ENCODE measurements at regions not wholly inside any gene's neighbourhood (a gene's known extent, or its start where the extent isn't known, plus 50 kb on each side); places are given as distances from the start of the nearest gene placed in this dataset.

DNA sequence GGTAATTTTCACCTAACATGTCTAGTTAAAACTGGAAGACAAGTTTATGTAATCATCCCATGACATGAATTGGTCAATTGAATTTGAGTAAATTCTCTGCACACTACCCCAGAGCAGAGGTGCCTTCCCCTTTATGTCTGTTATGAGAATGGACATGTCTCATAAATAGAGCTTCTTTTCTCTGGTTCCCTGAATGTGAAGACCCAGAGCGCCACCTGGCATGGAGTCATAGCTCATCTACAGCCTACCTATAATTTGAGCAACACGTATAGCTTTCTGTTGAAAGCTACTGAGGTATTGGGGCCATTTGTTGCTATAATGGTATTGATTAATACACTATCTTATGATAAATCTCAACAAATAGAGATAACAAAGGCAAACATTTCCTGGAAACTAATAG lies 626.5 kb upstream of the GALNTL6 start:
- DNase-seq (ENCODE audit: low read depth) = no peak

DNA sequence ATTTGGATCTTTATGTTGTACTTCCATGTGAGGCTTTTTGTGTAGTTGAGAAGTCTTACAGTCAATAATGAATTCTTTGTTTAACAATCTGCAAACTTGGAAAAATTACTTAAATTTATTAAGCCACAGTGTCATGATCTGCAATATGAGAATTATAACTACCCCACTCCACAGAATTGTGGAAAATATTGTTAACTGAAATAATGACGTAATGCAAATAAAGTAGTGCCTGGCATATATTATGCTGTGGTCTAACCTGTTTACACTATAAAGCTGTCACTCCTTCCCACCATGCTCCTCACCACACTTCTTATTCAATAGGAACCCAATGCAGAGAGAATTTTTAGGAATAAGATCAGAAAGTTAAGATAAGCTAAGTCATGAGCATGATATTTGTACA lies 632.1 kb upstream of the GALNTL6 start:
- DNase-seq (ENCODE audit: low read depth) = no peak

DNA sequence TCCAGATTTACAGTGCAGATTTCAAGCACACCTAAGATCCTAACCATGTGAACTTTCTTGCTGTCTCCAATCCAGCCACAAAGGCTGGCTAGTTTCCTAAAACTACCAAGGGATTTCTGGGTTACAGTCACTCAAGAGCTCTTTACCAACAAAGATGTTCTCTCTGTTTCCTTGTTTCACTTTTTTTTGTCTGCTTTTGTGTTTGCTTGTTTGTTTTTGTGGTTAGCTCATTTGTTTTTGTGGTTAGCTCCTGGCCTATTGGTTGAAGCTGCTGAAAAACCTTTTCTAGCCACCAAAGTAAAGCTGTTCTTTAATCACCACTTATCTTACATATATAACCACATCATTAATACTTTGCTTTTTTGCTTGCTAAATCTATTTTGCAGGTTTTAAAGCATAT lies 642.5 kb upstream of the GALNTL6 start:
- DNase-seq (ENCODE audit: low read depth) = no peak

DNA sequence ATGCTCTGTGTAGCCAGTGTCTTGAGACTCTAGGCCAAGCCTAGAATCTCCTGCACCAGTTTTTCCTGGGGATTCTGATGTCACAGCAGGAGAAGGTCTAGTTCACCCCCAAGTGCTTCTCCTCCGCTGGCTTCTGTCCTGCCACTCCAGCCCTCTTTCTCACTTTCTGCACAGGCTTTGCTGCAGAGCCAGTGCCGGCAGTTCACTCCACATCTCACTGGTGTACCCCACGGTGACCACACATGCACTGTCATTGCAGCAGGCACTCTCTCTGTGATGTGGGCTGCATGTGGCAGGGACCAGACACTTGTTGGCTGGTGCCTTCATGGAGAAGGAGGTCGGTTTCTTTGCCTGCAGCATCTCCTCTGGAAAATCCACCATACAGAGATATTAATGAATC lies 643.8 kb upstream of the GALNTL6 start:
- DNase-seq (ENCODE audit: low read depth) = no peak

DNA sequence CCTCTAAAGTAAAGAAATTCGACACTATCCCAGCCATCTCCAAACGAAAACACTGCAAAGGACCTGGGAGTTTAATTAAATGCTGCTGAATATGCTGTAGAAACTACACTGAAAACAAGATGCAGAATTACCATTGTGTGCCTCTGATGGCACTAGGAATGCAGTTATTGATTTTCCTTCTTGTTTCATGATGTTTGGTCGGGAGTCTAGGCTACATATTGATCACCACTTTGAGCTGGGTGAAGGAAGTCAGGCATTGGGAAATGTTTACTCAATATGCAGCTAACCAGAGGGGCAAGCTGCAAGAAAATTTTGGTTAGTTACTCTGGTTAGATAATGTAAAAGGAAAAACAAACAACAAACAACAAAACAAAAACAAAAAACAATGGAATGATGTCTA lies 650.7 kb upstream of the GALNTL6 start:
- DNase-seq (ENCODE audit: low read depth) = no peak

DNA sequence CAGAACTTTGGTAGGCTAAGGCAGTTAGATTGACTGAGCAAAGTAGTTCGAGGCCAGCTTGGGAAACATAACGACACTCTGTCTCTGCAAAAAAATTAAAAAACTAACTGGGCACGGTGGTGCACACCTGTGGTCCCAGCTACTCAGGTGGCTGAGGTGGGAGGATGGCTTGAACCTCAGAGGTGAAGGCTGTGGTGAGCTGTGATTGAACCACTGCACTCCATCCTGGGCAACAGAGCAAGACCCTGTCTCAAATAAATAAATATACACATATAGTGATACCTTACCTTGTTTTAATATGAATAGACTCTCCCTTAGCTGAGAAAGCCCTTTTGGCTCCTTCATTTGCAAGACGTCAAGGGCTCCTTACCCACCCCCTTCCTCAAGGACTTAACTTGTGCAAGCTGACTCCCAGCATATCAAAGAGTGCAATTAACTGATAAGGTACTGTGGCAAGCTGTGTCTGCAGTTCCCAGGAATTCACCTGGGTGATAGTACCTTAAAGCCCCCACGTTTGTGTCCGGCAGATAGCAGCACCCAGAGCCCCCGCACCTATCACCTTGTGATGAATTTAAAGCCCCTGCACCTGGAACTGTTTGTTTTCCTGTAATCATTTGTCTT lies 655.6 kb upstream of the GALNTL6 start:
- DNase-seq (ENCODE audit: low read depth) = no peak

DNA sequence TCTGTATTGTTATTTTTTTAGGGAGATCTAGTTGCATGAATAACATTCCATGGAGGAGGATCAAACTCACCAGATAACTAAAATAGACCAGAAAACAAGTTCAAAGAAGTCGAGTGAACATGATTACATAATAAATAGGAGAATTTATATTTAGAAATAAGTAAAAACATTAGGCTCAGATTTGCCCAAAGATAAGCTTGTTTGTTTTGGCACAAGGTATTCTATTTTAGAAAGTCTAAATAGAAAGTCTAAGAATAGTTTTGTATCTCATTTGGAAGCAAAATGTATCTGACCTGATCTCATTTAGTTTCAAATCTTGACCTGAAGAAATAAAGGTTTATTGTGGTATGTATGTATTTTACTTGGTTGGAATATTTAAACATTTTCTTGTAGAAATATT lies 670.6 kb upstream of the GALNTL6 start:
- DNase-seq (ENCODE audit: low read depth) = no peak

DNA sequence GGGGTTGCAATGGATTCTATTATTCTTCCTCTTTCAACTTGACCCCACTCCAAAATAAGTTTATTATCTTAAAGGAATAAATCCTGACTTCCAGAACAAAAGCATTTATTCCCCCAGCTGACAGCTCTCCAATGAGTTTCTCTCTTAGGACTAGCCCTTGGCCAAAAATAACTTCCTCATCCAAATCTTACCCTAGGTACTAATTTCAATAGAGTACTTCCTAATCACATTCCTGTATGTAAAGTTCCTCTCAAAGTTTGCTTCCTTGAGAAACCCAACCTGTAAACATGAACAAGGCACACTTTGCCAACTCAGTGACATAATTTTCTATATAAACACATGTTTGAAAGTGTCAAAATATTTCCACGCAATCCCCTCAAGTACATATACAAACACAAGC lies 671.2 kb upstream of the GALNTL6 start:
- no peak for DNase-seq (ENCODE audit: low read depth)

DNA sequence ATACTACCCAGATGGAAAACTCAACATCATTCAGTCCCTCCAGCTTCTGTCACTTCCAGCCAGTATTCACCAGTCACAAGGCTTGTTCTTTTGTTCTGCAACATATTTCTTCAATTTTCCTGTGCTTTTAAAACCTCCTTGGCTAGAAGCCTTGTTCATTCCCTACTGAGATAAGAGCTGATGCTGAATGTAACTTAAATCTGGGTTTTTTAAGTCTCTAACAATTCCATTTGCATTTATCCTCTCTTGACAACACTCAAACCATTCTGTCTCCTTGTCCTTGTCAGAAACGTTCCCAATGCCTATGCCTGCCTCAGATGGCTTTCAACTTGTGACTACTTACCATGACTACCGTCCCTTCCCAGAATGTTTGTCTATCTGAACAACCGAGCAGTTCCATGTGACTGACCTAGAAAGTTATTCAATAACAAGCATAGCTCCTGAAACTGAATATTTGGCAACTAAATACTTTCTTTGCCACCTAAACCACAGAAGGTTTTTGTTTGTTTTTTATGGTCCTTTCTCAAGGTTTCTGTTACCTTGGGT lies 682.9 kb upstream of the GALNTL6 start:
- DNase-seq (ENCODE audit: low read depth) = no peak

DNA sequence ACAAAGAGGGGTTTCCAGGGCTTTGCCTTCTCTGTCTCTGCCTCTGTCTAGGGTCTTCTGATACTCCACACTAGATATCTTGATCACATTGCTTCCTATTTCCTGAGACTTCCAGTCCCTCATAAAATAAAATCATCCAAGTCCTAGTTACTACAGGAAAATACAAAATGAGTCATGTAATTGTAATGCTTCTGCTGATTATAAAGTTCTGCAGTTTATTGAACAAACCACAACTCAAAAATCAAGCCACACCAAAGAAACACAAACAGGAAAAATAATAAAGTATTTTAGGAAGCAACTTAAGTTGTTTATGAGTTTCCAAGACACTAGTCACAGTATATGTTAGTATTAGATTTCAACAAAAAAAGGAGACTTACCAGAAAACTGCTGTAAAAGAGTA lies 695.1 kb upstream of the GALNTL6 start:
- no peak for DNase-seq (ENCODE audit: low read depth)

DNA sequence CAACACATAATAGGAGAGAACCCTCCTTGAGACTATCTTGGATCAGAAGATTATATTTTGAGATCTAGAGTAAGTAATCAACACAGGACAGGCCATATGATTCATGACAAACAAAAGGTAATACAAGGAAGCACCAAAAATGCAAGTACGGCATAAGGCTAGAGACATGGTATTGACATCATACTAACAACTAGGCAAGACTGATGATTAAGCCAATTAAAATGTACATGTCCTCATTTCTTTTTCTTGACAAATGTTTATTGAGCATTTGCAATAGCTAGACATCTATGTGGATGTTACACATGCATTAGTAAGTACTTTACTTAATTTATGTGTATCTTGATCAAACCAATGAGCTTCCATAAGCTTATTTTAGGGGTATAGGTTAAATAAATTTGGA lies 695.7 kb upstream of the GALNTL6 start:
- no peak for DNase-seq (ENCODE audit: low read depth)

DNA sequence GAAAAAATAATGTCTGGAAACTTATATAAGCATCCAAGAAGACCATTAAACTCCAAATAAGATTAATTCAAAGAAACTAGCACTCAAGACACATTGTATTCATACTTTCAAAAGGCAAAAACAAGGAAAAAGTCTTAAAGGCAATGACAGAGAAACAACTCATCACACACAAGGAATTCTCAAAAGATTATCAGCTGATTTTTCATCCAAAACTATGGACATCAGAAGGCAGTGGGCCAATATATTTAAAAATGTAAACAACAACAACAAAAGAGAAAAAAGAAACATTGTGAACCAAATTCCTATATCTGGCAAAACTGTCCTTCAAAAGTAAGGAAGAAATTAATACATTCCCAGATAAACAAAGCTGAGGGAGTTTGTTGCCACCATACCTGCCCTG lies 711.4 kb upstream of the GALNTL6 start:
- DNase-seq (ENCODE audit: low read depth) = no peak

DNA sequence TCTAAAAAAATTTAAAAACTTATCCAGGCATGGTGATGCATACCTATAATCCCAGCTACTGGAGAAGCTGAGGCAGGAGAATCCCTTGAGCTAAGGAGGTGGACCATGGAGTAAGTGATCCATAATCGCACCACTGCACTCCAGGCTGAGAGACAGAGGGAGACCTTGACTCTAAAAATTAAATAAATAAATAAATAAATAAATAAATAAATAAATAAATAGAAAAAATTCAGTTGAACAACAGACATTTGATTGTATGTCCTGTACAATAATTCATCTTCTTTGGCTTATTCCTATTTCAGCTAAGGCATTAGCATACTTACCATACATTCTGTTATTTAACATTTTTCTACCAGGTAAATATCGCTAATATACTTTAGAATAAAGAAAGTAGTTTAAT lies 726.1 kb upstream of the GALNTL6 start:
- no peak for DNase-seq (ENCODE audit: low read depth)

DNA sequence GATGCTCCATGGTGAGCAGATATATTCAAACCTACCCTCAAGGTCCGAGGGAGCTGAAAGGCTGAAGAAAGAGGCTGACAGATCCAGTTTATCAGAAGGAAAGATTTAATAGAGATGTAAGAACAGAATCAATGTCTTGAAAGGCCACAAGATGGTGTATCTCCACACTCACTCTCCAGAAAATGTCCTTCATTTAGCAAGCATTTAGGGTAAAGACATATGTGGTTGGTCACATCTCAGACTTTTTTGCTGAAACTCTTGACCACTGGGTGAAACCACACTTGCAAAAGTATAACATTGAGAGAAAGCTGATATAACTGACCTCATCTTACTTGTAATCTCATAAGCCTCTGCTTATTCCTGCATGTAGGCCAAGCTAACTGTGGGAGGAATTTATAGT lies 745.8 kb upstream of the GALNTL6 start:
- DNase-seq (ENCODE audit: low read depth) = no peak

DNA sequence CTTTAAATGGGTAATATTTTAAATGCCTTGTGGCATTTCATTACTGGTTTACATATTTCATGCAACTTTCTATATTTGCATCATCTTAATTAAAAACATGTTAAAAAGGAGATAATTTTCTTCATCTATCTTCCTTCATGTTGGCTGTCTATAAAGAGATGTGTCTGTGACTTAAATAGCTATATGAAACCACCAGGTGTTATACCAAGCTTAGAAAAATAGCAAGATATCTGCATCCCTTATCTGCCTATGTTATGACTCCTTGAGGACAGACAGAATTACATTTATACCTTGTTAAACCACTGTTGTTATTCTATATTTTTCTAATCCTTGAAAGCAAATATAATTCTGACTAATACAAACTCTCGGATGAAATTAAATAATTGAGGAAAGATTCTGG lies 763.8 kb upstream of the GALNTL6 start:
- no peak for DNase-seq (ENCODE audit: low read depth)

DNA sequence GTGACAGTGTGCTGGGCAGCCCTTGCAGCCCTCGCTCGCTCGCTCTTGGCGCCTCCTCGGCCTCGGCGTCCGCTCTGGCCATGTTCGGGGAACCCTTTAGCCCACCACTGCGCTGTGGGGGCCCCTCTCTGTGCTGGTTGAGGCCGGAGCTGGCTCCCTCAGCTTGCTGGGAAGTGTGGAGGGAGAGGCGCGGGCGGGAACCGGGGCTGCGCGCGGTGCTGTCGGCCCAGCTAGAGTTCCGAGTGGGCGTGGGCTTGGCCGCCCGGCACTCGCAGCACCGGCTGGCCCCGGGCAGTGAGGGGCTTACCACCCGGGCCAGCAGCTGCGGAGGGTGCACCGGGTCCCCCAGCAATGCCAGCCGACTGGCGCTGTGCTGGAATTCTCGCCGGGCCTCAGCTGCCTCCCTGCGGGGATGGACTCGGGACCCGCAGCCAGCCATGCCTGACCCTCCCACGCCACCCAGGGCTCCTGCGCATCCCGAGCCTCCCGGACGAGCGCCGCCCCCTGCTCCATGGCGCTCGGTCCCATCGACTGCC lies 770.1 kb upstream of the GALNTL6 start:
- DNase-seq (ENCODE audit: low read depth) = no peak

DNA sequence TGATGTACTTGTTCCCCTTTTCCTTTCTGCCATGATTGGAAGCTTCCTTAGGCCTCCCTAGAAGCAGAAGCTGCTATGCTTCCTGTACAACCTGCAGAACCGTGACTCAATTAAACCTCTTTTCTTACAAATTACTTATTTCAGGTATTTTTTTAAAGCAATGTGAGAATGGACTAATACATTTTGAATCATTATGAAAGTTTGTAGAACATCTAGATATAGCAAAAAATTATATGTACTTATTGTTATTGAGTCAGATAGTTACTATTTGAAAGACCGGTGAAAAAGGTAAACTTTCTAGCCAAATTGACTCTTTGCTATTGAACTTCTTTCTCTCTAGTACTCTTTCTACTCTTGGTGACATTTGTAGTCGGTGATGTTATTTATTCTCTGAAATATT lies 777.3 kb upstream of the GALNTL6 start:
- DNase-seq (ENCODE audit: low read depth) = no peak

DNA sequence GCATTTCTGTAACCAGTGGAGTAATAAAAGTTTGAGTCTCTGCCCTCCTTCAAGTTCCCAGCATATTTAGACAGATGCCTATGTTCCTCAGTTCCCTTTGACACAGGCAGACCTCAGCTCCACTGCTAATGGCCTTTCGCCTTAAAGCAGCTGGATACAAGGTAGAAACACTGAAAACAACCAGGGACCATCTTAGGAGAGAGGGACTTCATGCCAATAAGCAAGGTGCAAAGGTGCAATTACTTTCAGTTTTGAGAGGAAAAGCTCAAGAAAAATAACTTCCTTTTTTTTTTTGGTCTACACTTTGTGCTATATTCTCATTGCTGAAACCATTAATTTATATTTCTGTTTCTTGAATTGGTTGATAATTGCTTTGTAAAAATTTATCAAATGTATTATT lies 781.9 kb upstream of the GALNTL6 start:
- DNase-seq (ENCODE audit: low read depth) = no peak

DNA sequence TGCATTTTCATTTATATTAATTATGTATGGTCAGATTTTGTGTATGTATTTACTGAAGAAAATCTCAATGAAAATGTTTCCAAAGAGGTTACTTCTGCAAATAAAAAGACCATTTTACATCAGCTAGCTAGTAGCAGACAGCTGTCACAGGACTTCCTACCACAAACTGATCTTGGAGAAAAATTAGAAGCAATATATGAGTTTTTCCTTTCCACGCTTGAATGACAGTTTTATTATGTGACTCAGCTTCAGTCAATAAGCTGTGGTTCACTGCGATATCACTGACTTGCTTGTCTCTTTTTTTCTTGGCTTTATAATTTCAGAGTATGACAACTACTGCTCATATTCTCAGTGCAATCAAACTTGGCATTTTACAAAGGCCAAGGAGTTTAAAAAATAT lies 787.4 kb upstream of the GALNTL6 start:
- DNase-seq (ENCODE audit: low read depth) = no peak

DNA sequence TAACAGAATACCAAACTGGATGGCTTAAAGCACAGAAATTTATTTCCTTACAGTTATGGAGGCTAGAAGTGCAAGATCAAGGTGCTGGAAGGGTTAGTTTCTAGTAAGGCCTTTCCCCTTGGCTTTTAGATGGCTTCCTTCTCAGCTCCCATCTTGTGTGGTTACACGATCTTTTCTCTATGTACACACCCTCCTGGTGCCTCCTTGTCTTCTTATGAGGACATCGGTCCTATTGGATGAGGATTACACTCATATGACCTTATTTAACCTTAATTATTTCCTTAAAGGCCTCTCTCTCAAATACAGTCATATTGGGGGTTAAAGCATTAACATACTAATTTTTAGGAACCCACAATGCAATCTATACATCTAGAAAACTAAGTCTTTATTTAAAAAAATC lies 787.9 kb upstream of the GALNTL6 start:
- no peak for DNase-seq (ENCODE audit: low read depth)

DNA sequence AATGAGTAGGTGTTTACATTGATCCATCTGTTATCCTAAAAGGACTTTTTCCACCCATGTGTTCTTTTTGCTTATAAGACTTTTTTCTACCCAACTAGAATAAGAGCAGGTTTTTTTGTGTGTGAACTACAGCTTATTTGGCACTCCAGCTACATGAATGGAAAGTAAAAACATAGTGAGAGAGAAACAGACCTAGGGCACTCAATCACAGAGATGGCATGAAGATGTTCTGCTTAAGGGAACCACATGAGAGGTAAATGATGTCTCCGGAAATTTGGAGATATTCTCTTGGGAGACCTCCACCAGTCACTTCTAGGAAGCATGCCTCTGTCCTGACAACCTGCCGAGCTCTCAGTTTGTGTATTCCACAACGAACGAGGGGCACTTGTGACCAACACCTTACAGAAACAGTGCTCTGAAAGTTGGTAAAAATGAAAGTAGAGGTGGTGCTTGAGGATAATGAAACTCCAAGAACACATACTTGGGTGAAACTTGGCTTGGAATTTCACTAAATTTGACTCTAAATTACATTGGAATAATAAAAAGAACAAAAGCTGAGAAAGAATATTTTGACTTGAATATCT lies 788.4 kb upstream of the GALNTL6 start:
- no peak for DNase-seq (ENCODE audit: low read depth)

DNA sequence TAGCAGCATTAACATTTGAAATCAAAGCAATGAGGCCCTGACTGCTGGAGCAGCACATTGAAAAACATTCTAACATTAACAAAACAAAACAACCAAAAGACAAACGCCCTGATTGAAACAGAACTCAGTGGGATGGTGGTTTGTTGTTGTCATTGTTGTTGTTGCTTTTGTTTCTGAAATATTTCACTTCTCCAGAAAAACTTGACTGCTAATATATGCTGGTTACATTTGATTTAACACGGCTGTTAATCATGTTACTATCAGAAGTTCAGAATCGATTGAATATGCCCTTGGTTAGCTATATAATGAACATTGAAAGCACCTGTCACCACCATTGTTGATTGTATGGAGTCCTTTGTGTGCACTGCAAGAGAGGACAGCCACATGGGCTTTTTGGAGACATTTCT lies 790.4 kb upstream of the GALNTL6 start:
- no peak for DNase-seq (ENCODE audit: low read depth)

DNA sequence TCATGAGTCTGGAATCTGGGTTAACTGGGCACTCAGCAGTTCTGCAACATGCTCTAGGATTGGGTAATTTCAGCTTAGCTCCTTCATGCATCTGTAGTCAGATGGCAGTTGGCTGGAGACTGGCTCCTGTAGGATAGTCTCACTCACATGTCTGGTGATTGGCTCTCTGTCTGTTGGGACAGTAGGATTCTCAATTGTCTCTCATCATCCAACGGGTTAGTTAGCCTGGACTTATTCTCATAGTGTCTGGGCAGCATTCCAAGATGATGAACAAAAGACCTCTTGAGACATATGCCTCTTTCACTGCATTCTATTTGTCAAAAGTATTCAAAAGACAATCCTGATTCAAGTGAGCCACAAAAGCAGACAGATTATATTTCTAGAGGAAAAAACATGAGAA lies 795.6 kb upstream of the GALNTL6 start:
- no peak for DNase-seq (ENCODE audit: low read depth)
